H9 (cell line): ENCODE measurements at regions not wholly inside any gene's neighbourhood (a gene's known extent, or its start where the extent isn't known, plus 50 kb on each side); places are given as distances from the start of the nearest gene placed in this dataset.

Source experiments
- DNase-seq: peaks from one replicate; pipeline ENCODE4 v3.0.0-alpha.2; 2017
- H2AFZ ChIP-seq: one replicate; pipeline ENCODE4 v1.6.1; 2013; ENCODE audit warnings: mild to moderate bottlenecking, low read length, control low read depth, moderate library complexity
- H2AK5ac ChIP-seq: 2 replicates; pipeline ENCODE4 v1.6.1; 2013; ENCODE audit warnings: low read length, control low read depth, mixed read lengths; ENCODE audit not compliant: insufficient read length
- H2BK120ac ChIP-seq: one replicate; pipeline ENCODE4 v1.6.1; 2013; ENCODE audit warnings: low read depth, mild to moderate bottlenecking, low read length, control low read depth, inconsistent platforms; ENCODE audit not compliant: poor library complexity, severe bottlenecking
- H2BK12ac ChIP-seq: 2 replicates; pipeline ENCODE4 v1.6.1; 2013; ENCODE audit warnings: low read length, control low read depth, mixed read lengths, low read depth; ENCODE audit not compliant: insufficient read length
- H2BK15ac ChIP-seq: 2 replicates; pipeline ENCODE4 v1.6.1; 2013; ENCODE audit warnings: low read depth, low read length, control low read depth
- H2BK20ac ChIP-seq: one replicate; pipeline ENCODE4 v1.6.1; 2013; ENCODE audit warnings: low read depth, mild to moderate bottlenecking, low read length, control low read depth, inconsistent platforms; ENCODE audit not compliant: poor library complexity, severe bottlenecking
- H2BK5ac ChIP-seq: 2 replicates; pipeline ENCODE4 v1.6.1; 2013; ENCODE audit warnings: low read length, control low read depth, mixed read lengths; ENCODE audit not compliant: insufficient read length
- H3K14ac ChIP-seq: 2 replicates; pipeline ENCODE4 v1.6.1; 2013; ENCODE audit warnings: low read length, control low read depth; ENCODE audit not compliant: insufficient read depth
- H3K18ac ChIP-seq: 2 replicates; pipeline ENCODE4 v1.6.1; 2013; ENCODE audit warnings: low read depth, mild to moderate bottlenecking, mixed read lengths, low read length, control low read depth; ENCODE audit not compliant: insufficient read length
- H3K23ac ChIP-seq: 2 replicates; pipeline ENCODE4 v1.6.1; 2013; ENCODE audit warnings: low read length, control low read depth, mixed read lengths, low read depth; ENCODE audit not compliant: insufficient read length
- H3K23me2 ChIP-seq: 2 replicates; pipeline ENCODE4 v1.6.1; 2013; ENCODE audit warnings: low read depth, mild to moderate bottlenecking, mixed read lengths, low read length, control low read depth; ENCODE audit not compliant: insufficient read length, poor library complexity, severe bottlenecking
- H3K27ac ChIP-seq: 2 replicates; pipeline ENCODE4 v1.5.1; 2013; ENCODE audit warnings: low read length, control low read depth, mixed read lengths, low read depth; ENCODE audit not compliant: insufficient read length
- H3K27me3 ChIP-seq: 2 replicates; pipeline ENCODE4 v1.6.1; 2013; ENCODE audit warnings: low read length, control low read depth, inconsistent platforms; ENCODE audit not compliant: insufficient read depth
- H3K4ac ChIP-seq: 2 replicates; pipeline ENCODE4 v1.6.1; 2013; ENCODE audit warnings: low read depth, mild to moderate bottlenecking, control low read depth, inconsistent platforms, low read length, moderate library complexity
- H3K4me1 ChIP-seq: 2 replicates; pipeline ENCODE4 v1.6.1; 2013; ENCODE audit warnings: low read length, control low read depth, inconsistent platforms; ENCODE audit not compliant: insufficient read depth
- H3K4me2 ChIP-seq: 2 replicates; pipeline ENCODE4 v1.6.1; 2013; ENCODE audit warnings: low read length, control low read depth, mixed read lengths; ENCODE audit not compliant: insufficient read length, insufficient read depth
- H3K56ac ChIP-seq: 2 replicates; pipeline ENCODE4 v1.6.1; 2013; ENCODE audit warnings: low read depth, mild to moderate bottlenecking, mixed read lengths, low read length, control low read depth; ENCODE audit not compliant: insufficient read length
- H3K79me1 ChIP-seq: 2 replicates; pipeline ENCODE4 v1.6.1; 2013; ENCODE audit warnings: low read depth, mild to moderate bottlenecking, moderate library complexity, low read length, control low read depth, inconsistent platforms; ENCODE audit not compliant: insufficient read depth, poor library complexity, severe bottlenecking
- H3K79me2 ChIP-seq: 2 replicates; pipeline ENCODE4 v1.6.1; 2013; ENCODE audit warnings: low read length, control low read depth, inconsistent platforms; ENCODE audit not compliant: insufficient read depth
- H3K9ac ChIP-seq: 2 replicates; pipeline ENCODE4 v1.6.1; 2013; ENCODE audit warnings: low read length, control low read depth, mixed read lengths; ENCODE audit not compliant: insufficient read length; ENCODE audit errors: extremely low read depth
- H3K9me3 ChIP-seq: one replicate; pipeline ENCODE4 v1.6.1; 2013; ENCODE audit warnings: low read depth, low read length, inconsistent platforms; ENCODE audit not compliant: control insufficient read depth
- H3T11ph ChIP-seq: one replicate; pipeline ENCODE4 v1.6.1; 2013; ENCODE audit warnings: mild to moderate bottlenecking, low read length, control low read depth, inconsistent platforms
- H4K20me1 ChIP-seq: one replicate; pipeline ENCODE4 v1.6.1; 2013; ENCODE audit not compliant: control insufficient read depth, insufficient read length, insufficient read depth
- H4K5ac ChIP-seq: 2 replicates; pipeline ENCODE4 v1.6.1; 2013; ENCODE audit warnings: low read depth, mild to moderate bottlenecking, mixed read lengths, low read length, control low read depth; ENCODE audit not compliant: insufficient read length
- H4K8ac ChIP-seq: replicated peaks from 2 replicates; pipeline ENCODE4 v1.6.1; 2013; ENCODE audit warnings: low read length, control low read depth, mixed read lengths, low read depth; ENCODE audit not compliant: insufficient read length
- H4K91ac ChIP-seq: 2 replicates; pipeline ENCODE4 v1.6.1; 2013; ENCODE audit warnings: low read depth, mild to moderate bottlenecking, moderate library complexity, mixed read lengths, low read length, control low read depth; ENCODE audit not compliant: insufficient read length
- H3K27ac Mint-ChIP-seq, 3 experiments: 2 replicates in 2 of 3; 3 replicates in 1 of 3; pipeline ENCODE4 v1.8.0; 2020 to 2021; ENCODE audit warnings: mixed read lengths in 3 of 3, mild to moderate bottlenecking in 1 of 3, moderate library complexity in 1 of 3
- H3K27me3 Mint-ChIP-seq: 2 replicates; pipeline ENCODE4 v1.8.0; 2021; ENCODE audit warnings: low read depth, mild to moderate bottlenecking, moderate library complexity, mixed read lengths
- H3K36me3 Mint-ChIP-seq, 3 experiments: 2 replicates in 2 of 3; 3 replicates in 1 of 3; pipeline ENCODE4 v1.8.0; 2020 to 2021; ENCODE audit warnings: low read depth in 3 of 3, mixed read lengths in 3 of 3; ENCODE audit not compliant: insufficient read depth in 1 of 3
- H3K4me1 Mint-ChIP-seq, 2 experiments: 2 replicates each; pipeline ENCODE4 v1.8.0; 2020; ENCODE audit warnings: mixed read lengths in 2 of 2
- H3K4me3 Mint-ChIP-seq, 2 experiments: 2 replicates in 1 of 2; 3 replicates in 1 of 2; pipeline ENCODE4 v1.8.0; 2020 to 2021; ENCODE audit warnings: mild to moderate bottlenecking in 2 of 2, mixed read lengths in 2 of 2, moderate library complexity in 1 of 2
- H3K9me3 Mint-ChIP-seq, 2 experiments: 2 replicates in 1 of 2; 3 replicates in 1 of 2; pipeline ENCODE4 v1.8.0; 2020; ENCODE audit warnings: mild to moderate bottlenecking in 2 of 2, mixed read lengths in 2 of 2, moderate library complexity in 1 of 2
- CTCF ChIP-seq: fragments of 200-600 bp; sonication (generic); conservative IDR thresholded peaks from 3 replicates; pipeline ENCODE4 v1.8.0; 2021; ENCODE audit warnings: antibody characterized with exemption, mild to moderate bottlenecking

DNA sequence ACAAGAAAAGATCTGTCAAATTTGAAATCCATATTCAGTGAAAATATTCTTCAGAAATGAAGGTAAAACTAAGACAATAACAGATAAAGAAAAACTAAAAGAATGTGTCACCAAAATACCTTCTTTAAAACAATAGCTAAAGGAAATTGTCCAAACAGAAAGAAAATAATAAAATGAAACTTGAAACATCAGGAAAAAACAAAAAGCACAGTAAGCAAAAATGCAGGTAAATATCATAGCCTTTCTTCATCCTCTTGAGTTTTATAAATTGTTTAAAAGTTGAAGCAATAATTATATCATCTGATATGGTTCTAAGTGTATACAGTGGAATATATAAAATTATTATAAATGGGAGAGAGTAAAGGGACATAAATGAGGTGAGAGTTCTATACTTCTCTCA is 103.8 kb upstream of the PDE1A start:
- H3K36me3 Mint-ChIP-seq, result peaks cover 5 to 22% (median 12%) of the 10 kb centered on the region in 3 experiments; a peak in 6 of 7 replicates

More for the DNA sequence above, 103.8 kb upstream of the PDE1A start:
- H3K79me2 ChIP-seq, result no peaks in the 10 kb centered on the region
- no peaks in the 10 kb centered on the region for H4K20me1 ChIP-seq
- no peaks in the 10 kb centered on the region for H3K4me1 ChIP-seq
- H3K4me2 ChIP-seq, result no peak overlapping the region
- H3K9me3 Mint-ChIP-seq, result peaks cover 15 to 16% of the 10 kb centered on the region in 2 experiments; a peak in 4 of 5 replicates
- no peak overlapping the region for H3K4me3 Mint-ChIP-seq
- peaks cover 0 to 4% of the 10 kb centered on the region in 2 experiments; a peak in 1 of 4 replicates for H3K4me1 Mint-ChIP-seq
- no peak overlapping the region for H3K18ac ChIP-seq
- no peak for TF ChIP-seq CTCF
- H3K4ac ChIP-seq, result no peak overlapping the region
- no peak overlapping the region for H3T11ph ChIP-seq
- no peaks in the 10 kb centered on the region for H3K23me2 ChIP-seq
- no peak overlapping the region for H2BK12ac ChIP-seq
- H3K23ac ChIP-seq, result no peak overlapping the region
- H3K79me1 ChIP-seq, result no peaks in the 10 kb centered on the region
- no peak overlapping the region for H3K56ac ChIP-seq
- no peak overlapping the region for H3K27ac ChIP-seq
- DNase-seq, result no peak
- H2BK15ac ChIP-seq, result no peak overlapping the region
- H2BK20ac ChIP-seq, result no peak overlapping the region
- no peak overlapping the region for H3K14ac ChIP-seq
- H3K27ac Mint-ChIP-seq, result no peak overlapping the region
- no peak overlapping the region for H2BK5ac ChIP-seq
- H2AK5ac ChIP-seq, result no peak overlapping the region
- no peak overlapping the region for H3K9ac ChIP-seq
- no peak overlapping the region for H4K8ac ChIP-seq
- no peak overlapping the region for H2BK120ac ChIP-seq
- H4K91ac ChIP-seq, result no peak overlapping the region
- no peak overlapping the region for H4K5ac ChIP-seq
- no peak overlapping the region for H2AFZ ChIP-seq
- no peaks in the 10 kb centered on the region for H3K27me3 ChIP-seq
- H3K9me3 ChIP-seq, result no peaks in the 10 kb centered on the region
- no peaks in the 10 kb centered on the region for H3K27me3 Mint-ChIP-seq
